GM12872 (cell line): ENCODE measurements at regions not wholly inside any gene's neighbourhood (a gene's known extent, or its start where the extent isn't known, plus 50 kb on each side); places are given as distances from the start of the nearest gene placed in this dataset.

Source experiments
- CTCF ChIP-seq: IDR thresholded peaks from 3 replicates; pipeline ENCODE4 v1.5.1; 2011; ENCODE audit warnings: low read depth, mild to moderate bottlenecking, low read length, moderate library complexity; ENCODE audit not compliant: insufficient read depth

- TF ChIP-seq CTCF: no peak
Measured at GRCh38 chr13:73937441-73937840, 196.8 kb downstream of the KLF12 start.

GRCh38 chr13:73935991-73936390 lies 198.2 kb downstream of the KLF12 start:
- TF ChIP-seq CTCF: no peak

GRCh38 chr13:73934771-73935170 lies 199.4 kb downstream of the KLF12 start:
- TF ChIP-seq CTCF: no peak

GRCh38 chr13:73934215-73934641 lies 200.0 kb downstream of the KLF12 start:
- TF ChIP-seq CTCF: no peak

GRCh38 chr13:73933795-73934194 lies 200.4 kb downstream of the KLF12 start:
- no peak for TF ChIP-seq CTCF

GRCh38 chr13:73932091-73932490 lies 202.1 kb downstream of the KLF12 start:
- no peak for TF ChIP-seq CTCF

- TF ChIP-seq CTCF: no peak
Measured at GRCh38 chr13:73929287-73929932, 204.8 kb downstream of the KLF12 start.
